ENCODE measurements at regions not wholly inside any gene's neighbourhood (a gene's known extent, or its start where the extent isn't known, plus 50 kb on each side); places are given as distances from the start of the nearest gene placed in this dataset.
"Not testable (repeated sequence)": the region's sequence is repeated elsewhere in the genome, so short reads cannot be mapped to it uniquely, and the experiment has no call there.

GRCh38 chr2:4935291-4935690 is 756.9 kb upstream of the SOX11 start:
- H3K4me3 ChIP-seq, H3K27ac ChIP-seq: not testable (repeated sequence)

GRCh38 chr2:4937550-4937949 is 754.6 kb upstream of the SOX11 start:
- Histone ChIP-seq H3K27ac (no peak overlapping the region), H3K4me3 (no peak overlapping the region)

- Histone ChIP-seq H3K4me3 (no peak overlapping the region), H3K27ac (no peak overlapping the region)
Measured at GRCh38 chr2:4938206-4938605, 754.0 kb upstream of the SOX11 start.

- H3K4me3 ChIP-seq = no peak overlapping the region
Measured at GRCh38 chr2:4942441-4942840, 749.7 kb upstream of the SOX11 start.

GRCh38 chr2:4947911-4948310 is 744.3 kb upstream of the SOX11 start:
- Histone ChIP-seq H3K27ac (no peak overlapping the region), H3K4me3 (no peak overlapping the region)

More at GRCh38 chr2:4942441-4942840, 749.7 kb upstream of the SOX11 start:
- no peak overlapping the region for H3K27ac ChIP-seq

DNA sequence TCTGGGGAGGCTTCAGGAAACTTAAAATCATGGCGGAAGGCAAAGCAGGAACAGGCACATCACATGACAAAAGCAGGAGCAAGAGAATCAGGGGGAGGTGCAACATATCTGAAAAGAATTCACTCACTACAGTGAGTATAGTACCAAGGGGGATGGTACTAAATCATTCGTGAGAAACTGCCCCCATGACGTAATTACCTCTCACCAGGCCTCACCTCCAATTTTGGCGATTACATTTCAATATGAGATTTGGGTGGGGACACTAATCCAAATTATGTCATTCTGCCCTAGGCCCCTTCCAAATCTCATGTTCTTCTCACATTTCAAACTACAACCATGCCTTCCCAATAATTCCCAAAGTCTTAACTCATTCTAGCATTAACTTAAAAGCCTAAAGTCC is 740.8 kb upstream of the SOX11 start:
- Histone ChIP-seq H3K27ac (no peak overlapping the region), H3K4me3 (no peak overlapping the region)

DNA sequence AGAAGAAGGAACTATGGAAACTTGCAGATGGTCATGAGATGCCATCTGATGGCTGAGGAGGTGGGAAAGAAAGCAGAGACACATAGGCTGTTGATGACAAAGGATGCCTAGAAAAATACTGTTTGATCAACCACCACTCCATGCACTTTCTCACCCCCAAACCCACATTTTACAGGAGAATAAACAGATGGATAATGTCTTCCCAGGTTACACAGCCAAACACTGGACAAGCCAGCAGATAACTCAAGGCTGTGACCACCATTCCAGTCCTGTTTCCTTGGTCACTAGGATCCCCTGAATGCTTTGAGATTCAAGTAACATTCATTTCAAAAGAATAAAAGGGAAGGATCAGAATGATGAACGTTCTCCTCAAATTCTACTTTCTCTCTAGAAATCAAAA is 733.0 kb upstream of the SOX11 start:
- Histone ChIP-seq H3K27ac (no peak overlapping the region), H3K4me3 (no peak overlapping the region)

DNA sequence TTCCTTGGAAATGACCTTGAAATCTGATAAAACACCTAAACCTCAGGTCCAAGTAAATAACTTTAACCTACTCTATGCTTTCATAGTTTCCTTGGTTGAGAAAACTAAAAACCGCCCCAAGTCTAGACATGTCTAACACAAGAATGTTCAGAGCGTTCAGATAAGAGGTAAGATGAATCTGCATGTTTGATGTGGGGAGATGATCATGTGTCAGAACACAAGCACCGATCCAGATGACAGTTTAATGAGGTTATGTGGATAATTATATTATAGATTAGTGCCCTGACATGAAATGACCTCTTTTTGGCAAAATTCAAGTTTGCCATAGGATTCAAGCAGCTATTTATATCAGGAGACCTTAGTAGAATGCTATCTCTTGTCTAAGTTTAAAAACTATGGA is 729.8 kb upstream of the SOX11 start:
- Histone ChIP-seq H3K4me3 (no peak overlapping the region), H3K27ac (no peak overlapping the region)

DNA sequence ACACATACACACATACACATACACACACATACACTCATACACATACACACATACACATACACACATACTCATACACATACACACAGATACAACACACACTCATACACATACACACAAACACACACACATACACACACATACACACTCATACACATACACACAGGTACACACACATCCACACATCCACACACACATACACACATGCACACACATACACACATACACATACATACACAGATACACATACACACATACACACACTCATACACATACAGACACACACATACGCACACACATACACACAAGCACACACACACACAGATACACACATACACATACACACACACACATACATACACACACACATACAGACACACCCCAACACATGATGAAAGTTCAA is 729.1 kb upstream of the SOX11 start:
- no peak overlapping the region for H3K4me3 ChIP-seq
- H3K27ac ChIP-seq = no peak overlapping the region

DNA sequence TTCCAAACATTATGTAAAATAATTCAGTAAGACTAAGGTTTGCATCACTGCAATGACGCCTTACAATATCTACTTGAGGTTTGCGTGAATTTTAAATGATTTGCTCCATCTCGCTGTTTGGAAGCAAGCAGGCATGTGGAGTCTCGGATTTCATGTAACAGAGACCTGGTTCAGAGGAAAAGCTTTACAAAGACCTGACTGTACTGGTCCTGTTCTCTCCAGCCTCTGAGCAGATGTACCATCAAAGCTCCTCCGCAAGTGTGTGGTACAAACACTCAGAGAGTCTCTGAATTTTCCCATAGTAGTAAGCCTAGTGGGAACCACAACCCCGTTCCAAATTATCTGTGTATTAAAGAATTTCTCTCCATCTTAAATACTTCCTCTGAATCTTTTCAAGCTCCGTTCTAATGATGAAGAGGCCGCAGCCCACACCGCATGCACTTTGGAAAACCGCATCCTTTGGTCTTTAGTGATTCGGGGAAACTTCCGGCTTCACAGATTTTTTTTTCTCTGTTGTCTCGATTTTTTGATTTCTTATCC is 728.1 kb upstream of the SOX11 start:
- Histone ChIP-seq H3K4me3 (no peak overlapping the region), H3K27ac (no peak overlapping the region)

DNA sequence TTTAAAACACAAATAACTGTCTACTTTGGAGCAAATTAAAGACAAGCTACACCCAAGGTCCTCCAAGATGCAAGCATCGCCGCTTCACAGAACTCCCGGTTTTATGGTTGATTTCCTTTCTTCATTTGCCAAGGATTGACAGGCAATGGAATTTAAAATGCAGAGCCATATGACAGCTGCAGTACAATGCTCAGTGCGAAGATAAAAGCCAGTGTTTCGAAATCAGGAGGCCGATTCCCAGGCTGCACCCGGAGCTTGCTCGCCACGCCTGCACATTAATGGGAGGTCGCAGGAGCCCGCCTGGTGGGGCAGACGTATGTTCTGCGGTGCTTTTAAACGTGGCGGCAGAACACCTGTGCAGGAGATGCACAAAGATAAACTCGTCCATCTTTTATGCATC is 727.6 kb upstream of the SOX11 start:
- H3K27ac ChIP-seq = no peak overlapping the region
- H3K4me3 ChIP-seq = no peak overlapping the region

DNA sequence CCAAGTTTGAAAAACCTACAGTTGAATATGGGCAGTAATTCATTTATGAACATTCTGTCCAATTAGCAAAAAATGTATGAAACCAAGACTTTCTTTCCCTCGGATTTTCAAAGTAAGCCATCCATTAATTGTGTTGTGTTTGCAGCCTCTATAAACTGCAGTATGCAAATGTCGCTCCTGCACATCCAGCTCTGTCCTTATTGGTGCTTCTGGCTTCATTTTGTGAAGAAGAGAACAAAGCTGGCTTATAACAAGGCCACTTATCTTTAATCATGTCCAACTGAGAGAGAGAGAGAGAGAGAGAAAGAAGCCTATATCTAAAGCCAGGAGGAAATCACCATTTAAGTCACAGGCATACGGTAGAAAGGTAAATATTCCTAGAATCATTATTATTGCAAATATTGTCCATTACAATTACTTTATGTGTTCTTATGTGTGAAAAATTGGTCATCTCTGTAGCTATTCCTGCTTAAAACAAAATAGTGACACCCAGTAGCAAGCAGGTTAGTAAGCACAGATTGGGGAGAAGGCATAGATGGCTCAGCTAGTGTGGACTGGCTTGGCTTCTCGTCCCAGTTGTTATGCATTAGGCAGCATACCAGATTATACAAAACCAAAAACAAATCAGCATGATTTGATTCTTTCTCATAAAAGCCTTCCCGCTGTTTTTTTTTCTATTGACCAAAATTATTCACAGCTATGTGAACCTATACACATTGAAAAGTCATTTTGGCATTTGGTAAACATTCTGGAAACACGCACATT is 726.4 kb upstream of the SOX11 start:
- Histone ChIP-seq H3K27ac (no peak overlapping the region), H3K4me3 (no peak overlapping the region)

- no peak overlapping the region for H3K4me3 ChIP-seq
- H3K27ac ChIP-seq = no peak overlapping the region
Measured at GRCh38 chr2:4967206-4967605, 725.0 kb upstream of the SOX11 start.

- H3K4me3 ChIP-seq = no peak overlapping the region
- no peak overlapping the region for H3K27ac ChIP-seq
Measured at GRCh38 chr2:4972472-4972871, 719.7 kb upstream of the SOX11 start.

DNA sequence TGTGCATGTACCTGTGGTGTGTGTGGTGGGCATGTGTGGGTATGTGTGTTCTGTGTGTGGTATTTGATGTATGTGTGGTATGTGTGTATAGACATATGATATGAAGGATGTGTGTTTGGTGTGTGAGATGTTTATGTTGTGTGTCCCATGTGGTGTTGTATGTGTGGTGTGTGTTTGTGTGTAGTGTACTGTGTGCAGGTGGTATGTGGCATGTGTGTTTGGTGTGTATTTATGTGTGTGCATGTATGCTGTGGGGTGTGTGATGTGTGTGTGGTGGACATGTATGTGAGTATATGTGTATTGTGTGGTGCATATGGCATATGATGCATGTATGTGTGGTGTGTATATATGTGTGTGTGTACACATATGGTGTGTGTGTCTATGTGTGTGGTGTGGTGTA is 718.8 kb upstream of the SOX11 start:
- H3K27ac ChIP-seq = no peak overlapping the region

GRCh38 chr2:4973973-4974372 is 718.2 kb upstream of the SOX11 start:
- no peak overlapping the region for H3K27ac ChIP-seq
- H3K4me3 ChIP-seq = no peak overlapping the region

More for the DNA sequence above, 718.8 kb upstream of the SOX11 start:
- no peak overlapping the region for H3K4me3 ChIP-seq

GRCh38 chr2:4976407-4976806 is 715.8 kb upstream of the SOX11 start:
- H3K27ac ChIP-seq = no peak overlapping the region
- H3K4me3 ChIP-seq = no peak overlapping the region

GRCh38 chr2:4979111-4979510 is 713.1 kb upstream of the SOX11 start:
- H3K4me3 ChIP-seq = no peak overlapping the region
- H3K27ac ChIP-seq = no peak overlapping the region

DNA sequence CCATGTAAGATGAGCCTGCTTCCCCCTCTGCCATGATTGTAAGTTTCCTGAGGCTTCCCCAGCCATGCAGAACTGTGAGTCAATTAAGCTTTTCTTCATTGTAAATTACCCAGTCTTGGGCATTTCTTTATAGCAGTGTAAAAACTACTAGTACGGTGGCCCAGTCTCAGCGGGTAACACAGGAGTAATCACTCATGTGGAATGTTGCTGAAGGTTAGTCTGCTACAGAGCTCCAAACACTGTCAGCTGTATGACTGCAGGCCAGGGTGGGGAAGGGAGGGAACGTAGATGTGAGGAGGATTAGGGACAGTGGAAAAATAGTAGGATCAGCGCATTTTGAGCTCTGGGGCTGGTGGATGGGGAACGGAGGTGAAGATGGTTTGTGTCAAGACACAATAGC is 711.2 kb upstream of the SOX11 start:
- H3K27ac ChIP-seq = no peak overlapping the region
- no peak overlapping the region for H3K4me3 ChIP-seq

GRCh38 chr2:4981802-4982409 is 710.3 kb upstream of the SOX11 start:
- Histone ChIP-seq H3K4me3 (no peak overlapping the region), H3K27ac (no peak overlapping the region)

DNA sequence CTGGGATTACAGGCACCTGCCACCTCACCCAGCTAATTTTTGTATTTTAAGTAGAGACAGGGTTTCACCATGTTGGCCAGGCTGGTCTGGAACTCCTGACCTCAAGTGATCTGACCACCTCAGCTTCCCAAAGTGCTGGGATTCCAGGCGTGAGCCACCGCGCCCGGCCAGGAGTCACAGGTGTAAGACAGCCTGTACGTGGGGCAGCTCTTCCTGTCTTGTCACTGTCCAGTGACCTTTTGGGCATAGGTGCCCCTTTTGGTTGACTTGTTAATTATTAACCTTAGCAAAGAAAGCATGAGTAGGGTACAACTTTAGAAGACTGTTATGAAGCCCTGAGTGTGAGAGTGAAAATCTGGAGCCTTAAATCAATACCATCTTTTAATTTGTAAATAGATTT is 703.7 kb upstream of the SOX11 start:
- not testable (repeated sequence) for H3K27ac ChIP-seq, H3K4me3 ChIP-seq

DNA sequence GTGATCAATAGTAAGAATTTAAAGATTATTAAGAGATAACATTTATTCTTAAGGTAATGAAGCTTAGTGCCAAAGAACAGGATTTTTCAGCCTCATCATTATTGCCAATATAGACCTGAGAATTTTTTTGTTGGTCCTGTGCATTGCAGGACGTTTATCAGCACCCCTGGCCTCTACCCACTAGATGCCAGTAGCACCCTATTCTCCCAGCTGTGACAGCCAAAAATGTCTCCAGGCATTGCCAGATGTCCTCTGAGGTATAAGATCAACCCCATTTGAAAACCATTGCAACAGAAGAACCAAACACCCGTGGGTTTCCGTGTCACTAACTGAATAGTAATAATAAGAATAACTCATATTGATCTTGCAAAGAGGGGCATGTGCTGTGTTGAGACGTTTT is 700.0 kb upstream of the SOX11 start:
- Histone ChIP-seq H3K4me3 (no peak overlapping the region), H3K27ac (no peak overlapping the region)
